ENCODE measurements at regions not wholly inside any gene's neighbourhood (a gene's known extent, or its start where the extent isn't known, plus 50 kb on each side); places are given as distances from the start of the nearest gene placed in this dataset.

GRCh38 chr4:165634766-165635165 is 238.3 kb upstream of the TLL1 start:
- no peak for DNase-seq (ENCODE audit: low spot score)
- H3K9ac ChIP-seq (ENCODE audit: low read depth in 1 of 2, low read length in 2 of 2), result no peak overlapping the region
- H3K36me3 ChIP-seq (ENCODE audit: control insufficient read depth in 4 of 4, insufficient read depth in 3 of 4, low read depth in 1 of 4, low read length in 3 of 4), result no peaks in the 10 kb centered on the region
- no peaks in the 10 kb centered on the region for H3K4me1 ChIP-seq (ENCODE audit: control insufficient read depth in 4 of 4, insufficient read depth in 4 of 4, low read length in 3 of 4)
- no peak overlapping the region for H3K4me3 ChIP-seq (ENCODE audit: low read depth in 1 of 3, low read length in 3 of 3)
- no peak for TF ChIP-seq HNF4G (IDR thresholded peaks at IDR 0.05)
- TF ChIP-seq RAD21 (IDR thresholded peaks at IDR 0.05), result no peak
- TF ChIP-seq ATF3 (IDR thresholded peaks at IDR 0.05), result no peak
- TF ChIP-seq MAX (IDR thresholded peaks at IDR 0.05), result no peak
- no peak for TF ChIP-seq GABPA (IDR thresholded peaks at IDR 0.05 in 1 of 2, conservative IDR thresholded peaks at IDR 0.05 in 1 of 2)
- TF ChIP-seq FOXA1 (IDR thresholded peaks at IDR 0.05), result no peak
- TF ChIP-seq SP1 (IDR thresholded peaks at IDR 0.05), result no peak
- TF ChIP-seq YY1 (IDR thresholded peaks at IDR 0.05), result no peak
- no peak for TF ChIP-seq EGR1 (IDR thresholded peaks at IDR 0.05; ENCODE audit: low read depth in 2 of 2)
- TF ChIP-seq TAF1 (conservative IDR thresholded peaks at IDR 0.05), result no peak
- no peak for TF ChIP-seq NR2F2 (IDR thresholded peaks at IDR 0.05)
- TF ChIP-seq FOXA2 (IDR thresholded peaks at IDR 0.05), result no peak
- TF ChIP-seq RXRA (IDR thresholded peaks at IDR 0.05), result no peak
- no peak for TF ChIP-seq CTCF (IDR thresholded peaks at IDR 0.05; ENCODE audit: low read depth, low read length, missing input control)
- no peak for TF ChIP-seq HNF4A (conservative IDR thresholded peaks at IDR 0.05)
- no peak for TF ChIP-seq REST (IDR thresholded peaks at IDR 0.05)
- no peaks in the 10 kb centered on the region for H3K27me3 ChIP-seq (ENCODE audit: control insufficient read depth in 4 of 4, insufficient read depth in 4 of 4, low read length in 3 of 4)
- H3K27ac ChIP-seq (ENCODE audit: low read depth in 1 of 2, low read length in 2 of 2), result no peak overlapping the region
- peaks cover 0 to 2% (median 0%) of the 10 kb centered on the region in 4 donors for H3K9me3 ChIP-seq (ENCODE audit: control insufficient read depth in 4 of 4, low read length in 3 of 4)

GRCh38 chr4:165635381-165635780 is 237.7 kb upstream of the TLL1 start:
- 88% methylated on average over 1 of the region's 1 CpG for WGBS
- TF ChIP-seq RAD21 (IDR thresholded peaks at IDR 0.05), result no peak
- no peak for TF ChIP-seq FOXA1 (IDR thresholded peaks at IDR 0.05)
- TF ChIP-seq NR2F2 (IDR thresholded peaks at IDR 0.05), result no peak
- TF ChIP-seq YY1 (IDR thresholded peaks at IDR 0.05), result no peak
- TF ChIP-seq HNF4G (IDR thresholded peaks at IDR 0.05), result no peak
- no peak for TF ChIP-seq JUND (IDR thresholded peaks at IDR 0.05)
- no peak for TF ChIP-seq CTCF (IDR thresholded peaks at IDR 0.05; ENCODE audit: low read depth, low read length, missing input control)
- TF ChIP-seq REST (IDR thresholded peaks at IDR 0.05), result no peak
- TF ChIP-seq GABPA (IDR thresholded peaks at IDR 0.05 in 1 of 2, conservative IDR thresholded peaks at IDR 0.05 in 1 of 2), result no peak
- TF ChIP-seq RXRA (IDR thresholded peaks at IDR 0.05), result no peak
- TF ChIP-seq MAX (IDR thresholded peaks at IDR 0.05), result no peak
- no peak for TF ChIP-seq TAF1 (conservative IDR thresholded peaks at IDR 0.05)
- no peak for TF ChIP-seq FOXA2 (IDR thresholded peaks at IDR 0.05)
- TF ChIP-seq EGR1 (IDR thresholded peaks at IDR 0.05; ENCODE audit: low read depth in 2 of 2), result no peak
- no peak for TF ChIP-seq HNF4A (conservative IDR thresholded peaks at IDR 0.05)

More at GRCh38 chr4:165635381-165635780, 237.7 kb upstream of the TLL1 start:
- no peak overlapping the region for H3K9ac ChIP-seq (ENCODE audit: low read depth in 1 of 2, low read length in 2 of 2)
- H3K36me3 ChIP-seq (ENCODE audit: control insufficient read depth in 4 of 4, insufficient read depth in 3 of 4, low read depth in 1 of 4, low read length in 3 of 4), result no peaks in the 10 kb centered on the region
- no peaks in the 10 kb centered on the region for H3K4me1 ChIP-seq (ENCODE audit: control insufficient read depth in 4 of 4, insufficient read depth in 4 of 4, low read length in 3 of 4)
- H3K27me3 ChIP-seq (ENCODE audit: control insufficient read depth in 4 of 4, insufficient read depth in 4 of 4, low read length in 3 of 4), result no peaks in the 10 kb centered on the region
- peaks cover 0 to 2% (median 0%) of the 10 kb centered on the region in 4 donors for H3K9me3 ChIP-seq (ENCODE audit: control insufficient read depth in 4 of 4, low read length in 3 of 4)
- no peak for DNase-seq (ENCODE audit: low spot score)
- H3K4me3 ChIP-seq (ENCODE audit: low read depth in 1 of 3, low read length in 3 of 3), result no peak overlapping the region
- no peak overlapping the region for H3K27ac ChIP-seq (ENCODE audit: low read depth in 1 of 2, low read length in 2 of 2)
